Activated CD4-positive, CD25-positive, alpha-beta regulatory T cell treated with anti-CD3 and anti-CD28 coated beads, Interleukin-2, amount 50 U/mL, for 24 hours (primary cell): ENCODE measurements at regions not wholly inside any gene's neighbourhood (a gene's known extent, or its start where the extent isn't known, plus 50 kb on each side); places are given as distances from the start of the nearest gene placed in this dataset.
"Not testable (repeated sequence)": the region's sequence is repeated elsewhere in the genome, so short reads cannot be mapped to it uniquely, and the experiment has no call there.

Source experiments
- ATAC-seq, 2 donors: fragments of 150-1000 bp; cut with Tn5 transposase; one replicate each; pipeline ENCODE4 v1.10.0; 2021; ENCODE audit warnings: mild to moderate bottlenecking in 1 of 2, moderate library complexity in 1 of 2

DNA sequence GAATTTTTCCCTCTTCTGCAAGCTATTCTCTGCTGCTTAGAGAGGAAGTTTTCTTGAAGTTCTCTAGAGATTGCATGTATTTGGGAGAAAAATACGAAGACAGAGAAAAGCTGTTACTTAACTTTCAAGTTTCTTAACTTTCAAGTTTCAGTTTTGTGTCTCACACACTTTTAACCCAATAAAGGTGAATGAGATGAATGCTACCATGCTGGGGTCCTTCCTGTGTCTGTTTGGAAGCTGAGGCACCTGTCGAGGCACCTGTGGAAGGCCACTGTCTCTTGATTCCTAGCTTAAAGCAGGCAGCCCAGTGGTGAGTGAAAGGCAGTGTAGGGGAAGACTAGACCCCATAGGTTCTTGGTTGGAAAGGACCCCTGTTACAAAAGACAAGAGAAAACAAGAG, 372.8 kb upstream of the JARID2 start:
- no peak for ATAC-seq

DNA sequence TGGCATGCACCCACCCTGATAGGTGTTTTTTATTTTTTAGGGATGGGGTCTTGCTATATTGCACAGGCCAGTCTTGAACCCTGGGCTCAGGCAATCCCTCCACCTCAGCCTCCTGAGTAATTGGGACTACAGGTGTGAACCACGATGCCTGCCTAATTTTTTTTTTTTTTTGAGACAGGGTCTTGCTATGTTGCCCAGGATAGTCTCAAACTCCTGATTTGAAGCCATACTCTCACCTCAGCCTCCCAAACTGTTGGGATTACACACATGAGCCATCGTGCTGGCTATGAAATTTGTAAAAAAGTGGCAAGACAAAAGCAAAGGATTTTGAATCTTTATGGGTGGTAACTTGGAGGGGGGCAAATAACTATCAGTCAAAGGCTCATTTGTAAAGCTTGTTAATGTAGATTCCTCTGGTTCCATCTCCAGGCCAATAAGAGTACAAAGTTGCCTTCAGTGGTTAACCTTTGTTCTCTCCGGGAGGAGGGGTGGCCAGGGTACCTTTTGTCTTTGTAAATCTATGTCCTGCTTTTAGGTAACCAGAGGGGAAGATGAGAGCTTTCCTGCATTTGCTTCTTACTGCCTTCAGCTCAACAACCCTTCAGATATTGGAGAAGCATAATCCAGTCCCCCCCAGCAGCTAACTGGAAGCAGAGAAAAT, 372.0 kb upstream of the JARID2 start:
- no peak for ATAC-seq

DNA sequence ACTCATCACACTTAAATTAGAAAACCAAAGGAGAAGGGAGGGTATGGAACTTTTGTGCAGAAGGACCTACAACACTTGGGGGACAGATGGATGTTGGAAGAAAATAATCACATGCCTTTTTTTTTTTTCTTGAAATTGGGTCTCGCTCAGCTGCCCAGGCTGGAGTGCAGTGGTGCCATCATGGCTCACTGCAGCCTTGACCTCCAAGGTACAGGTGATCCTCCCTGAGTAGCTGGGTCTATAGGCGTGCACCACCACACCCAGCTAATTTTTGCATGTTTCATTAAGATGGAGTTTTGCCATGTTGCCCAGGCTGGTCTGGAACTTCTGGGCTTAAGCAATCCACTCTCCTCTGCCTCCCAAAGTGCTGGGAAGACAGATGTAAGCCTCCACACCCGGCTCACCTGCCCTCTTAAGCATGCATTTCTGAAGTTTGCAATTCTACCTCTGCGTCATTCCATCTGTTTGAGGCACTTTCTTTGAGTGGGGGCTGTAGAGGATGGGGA, 370.8 kb upstream of the JARID2 start:
- ATAC-seq = no peak

- ATAC-seq = peak; percentile 66 to 74
Observed at GRCh38 chr6:14875481-14876063, 370.3 kb upstream of the JARID2 start.

DNA sequence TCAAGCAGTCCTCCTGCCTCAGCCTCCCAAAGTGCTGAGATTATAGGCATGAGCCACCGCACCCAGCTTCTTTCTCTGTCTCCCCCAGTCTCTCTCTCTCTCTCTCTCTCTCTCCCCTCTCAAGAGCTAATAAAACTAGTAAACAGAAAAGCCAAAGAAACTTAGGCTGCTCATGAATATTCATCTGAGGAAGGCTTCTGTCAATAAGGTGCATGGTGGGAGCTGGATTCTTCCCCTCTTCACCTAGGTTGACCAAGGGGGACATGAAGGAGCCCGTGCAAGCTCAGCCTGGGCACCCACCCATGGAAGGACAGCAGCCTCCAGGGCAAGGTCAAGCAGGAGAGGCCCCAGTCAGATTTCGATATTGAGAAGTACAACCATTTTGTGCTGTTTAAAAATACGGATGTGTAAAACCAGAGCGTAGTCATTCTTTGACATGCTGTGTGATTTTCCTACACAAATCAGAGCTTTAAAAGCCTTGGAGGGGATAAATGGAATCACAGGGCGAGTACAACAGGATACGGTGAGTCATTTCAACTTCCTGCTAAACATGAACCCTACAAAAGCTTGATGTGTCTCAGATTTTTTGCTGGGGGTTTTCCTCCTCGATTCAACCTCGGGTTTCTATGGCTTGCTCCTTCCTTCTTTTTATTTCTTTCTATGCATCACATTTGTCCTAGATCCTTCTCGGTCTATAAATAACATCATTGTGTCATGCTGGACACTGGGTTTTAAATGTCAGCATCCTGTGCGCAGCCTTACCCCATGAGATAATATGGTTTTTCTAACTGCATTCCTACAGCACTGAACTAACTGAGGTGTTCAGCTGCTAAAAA, 368.9 kb upstream of the JARID2 start:
- peak; percentile 41 to 46 for ATAC-seq

GRCh38 chr6:14877758-14878157, 368.1 kb upstream of the JARID2 start:
- ATAC-seq = no peak

DNA sequence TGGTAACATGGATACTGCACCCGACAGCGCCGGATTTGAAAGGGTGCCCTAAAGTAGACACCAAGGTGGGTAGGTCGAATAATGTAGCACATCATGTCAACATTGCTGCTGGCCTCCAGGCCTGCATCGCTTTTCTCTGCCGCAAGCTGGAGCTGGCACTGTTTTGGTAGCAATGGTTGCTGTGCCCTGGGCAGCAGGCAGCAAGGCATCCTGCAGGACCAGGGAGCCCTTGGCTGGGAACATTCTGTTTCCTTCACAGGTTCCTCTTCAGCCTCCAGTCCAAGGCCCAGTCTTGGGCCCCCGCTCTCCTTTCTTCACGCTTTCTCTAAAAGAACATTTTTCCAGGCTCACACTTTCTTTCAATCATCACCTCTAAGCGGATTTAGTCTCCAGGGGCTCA, 365.8 kb upstream of the JARID2 start:
- no peak for ATAC-seq

DNA sequence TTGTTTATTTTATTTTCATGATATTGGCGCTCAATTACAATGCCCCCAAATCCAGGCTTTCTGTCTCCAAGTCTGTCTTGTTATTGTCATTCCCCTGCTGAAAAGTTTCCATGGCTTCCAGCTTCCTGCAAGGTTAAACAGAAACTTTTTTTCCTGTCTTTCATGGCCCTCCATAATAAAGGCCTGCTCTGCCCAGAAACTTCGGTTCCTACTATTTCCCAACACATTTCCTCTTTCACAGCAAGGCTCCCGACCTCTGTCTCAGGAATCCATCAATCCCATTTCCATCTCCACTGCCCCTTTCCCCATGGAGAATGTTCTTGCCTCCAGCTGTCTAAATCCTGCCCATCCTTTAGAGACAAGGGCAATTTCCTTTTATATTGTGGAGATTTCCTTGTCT, 365.2 kb upstream of the JARID2 start:
- ATAC-seq = no peak

DNA sequence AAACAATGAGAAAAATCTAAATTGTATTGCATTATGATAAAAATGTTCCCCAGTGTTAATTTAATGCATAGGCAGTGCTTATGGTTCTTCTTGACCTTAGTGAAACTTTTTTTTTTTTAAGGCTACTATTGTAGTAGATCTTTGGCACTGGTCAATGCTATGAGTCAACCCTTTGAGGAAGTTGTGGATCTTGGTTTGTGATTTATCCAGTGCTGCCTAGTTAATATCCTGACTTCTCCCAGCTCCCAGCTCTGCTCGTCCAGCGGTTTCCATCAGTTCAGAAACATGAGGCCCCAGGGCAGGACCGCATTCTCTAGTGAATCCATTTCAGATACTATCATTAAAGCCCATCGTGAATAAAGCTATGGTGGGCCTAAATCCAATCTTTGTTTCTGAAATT, 364.5 kb upstream of the JARID2 start:
- ATAC-seq = no peak

- no peak for ATAC-seq
Observed at GRCh38 chr6:14882394-14883026, 363.4 kb upstream of the JARID2 start.

GRCh38 chr6:14883921-14884320, 361.9 kb upstream of the JARID2 start:
- no peak for ATAC-seq

GRCh38 chr6:14885498-14885897, 360.4 kb upstream of the JARID2 start:
- no peak for ATAC-seq

GRCh38 chr6:14887181-14887580, 358.7 kb upstream of the JARID2 start:
- ATAC-seq = no peak

GRCh38 chr6:14887986-14888574, 357.8 kb upstream of the JARID2 start:
- no peak for ATAC-seq

GRCh38 chr6:14888575-14889000, 357.3 kb upstream of the JARID2 start:
- ATAC-seq = no peak

DNA sequence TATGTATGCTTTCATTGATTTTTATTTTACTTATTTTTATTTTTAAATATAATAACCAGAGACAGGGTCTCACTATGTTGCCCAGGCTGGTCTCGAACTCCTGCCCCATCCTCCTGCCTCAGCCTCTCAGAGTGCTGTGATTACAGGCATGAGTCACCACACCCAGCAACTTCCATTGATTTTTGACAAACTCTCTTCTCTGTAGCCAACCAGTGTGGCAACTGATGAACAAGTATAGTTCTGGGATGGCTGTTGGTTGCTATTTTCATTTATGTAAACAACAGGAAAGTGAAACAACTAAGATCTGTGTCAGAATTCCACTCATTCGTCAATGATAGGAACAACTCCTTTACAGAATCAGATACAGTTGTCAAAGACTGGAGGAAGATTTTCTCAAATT, 356.7 kb upstream of the JARID2 start:
- no peak for ATAC-seq

GRCh38 chr6:14889611-14890593, 356.0 kb upstream of the JARID2 start:
- no peak for ATAC-seq

GRCh38 chr6:14891820-14892375, 354.0 kb upstream of the JARID2 start:
- not testable (repeated sequence) for ATAC-seq

DNA sequence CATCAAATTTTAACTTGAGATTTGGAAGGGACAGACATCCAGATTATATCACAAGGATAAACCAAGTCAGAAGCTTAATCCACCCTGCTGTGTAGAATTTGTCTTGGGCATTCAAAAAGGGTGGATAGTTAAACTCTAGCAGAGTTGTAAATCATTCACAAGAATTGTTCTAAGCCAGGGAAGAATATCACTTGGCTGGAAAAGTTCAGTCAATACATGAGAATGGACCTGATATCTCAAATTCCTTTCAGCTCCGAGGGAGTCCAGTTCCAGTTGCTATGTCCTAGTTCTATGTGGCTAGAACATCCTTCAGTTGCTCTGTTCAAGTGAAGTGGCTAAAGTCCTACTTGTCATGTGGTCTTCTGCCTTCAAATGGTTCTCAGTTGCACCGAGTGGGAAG, 351.8 kb upstream of the JARID2 start:
- no peak for ATAC-seq

- no peak for ATAC-seq
Observed at GRCh38 chr6:14896475-14896874, 349.4 kb upstream of the JARID2 start.

GRCh38 chr6:14897831-14898230, 348.0 kb upstream of the JARID2 start:
- no peak for ATAC-seq
